ENCODE measurements at regions not wholly inside any gene's neighbourhood (a gene's known extent, or its start where the extent isn't known, plus 50 kb on each side); places are given as distances from the start of the nearest gene placed in this dataset.

DNA sequence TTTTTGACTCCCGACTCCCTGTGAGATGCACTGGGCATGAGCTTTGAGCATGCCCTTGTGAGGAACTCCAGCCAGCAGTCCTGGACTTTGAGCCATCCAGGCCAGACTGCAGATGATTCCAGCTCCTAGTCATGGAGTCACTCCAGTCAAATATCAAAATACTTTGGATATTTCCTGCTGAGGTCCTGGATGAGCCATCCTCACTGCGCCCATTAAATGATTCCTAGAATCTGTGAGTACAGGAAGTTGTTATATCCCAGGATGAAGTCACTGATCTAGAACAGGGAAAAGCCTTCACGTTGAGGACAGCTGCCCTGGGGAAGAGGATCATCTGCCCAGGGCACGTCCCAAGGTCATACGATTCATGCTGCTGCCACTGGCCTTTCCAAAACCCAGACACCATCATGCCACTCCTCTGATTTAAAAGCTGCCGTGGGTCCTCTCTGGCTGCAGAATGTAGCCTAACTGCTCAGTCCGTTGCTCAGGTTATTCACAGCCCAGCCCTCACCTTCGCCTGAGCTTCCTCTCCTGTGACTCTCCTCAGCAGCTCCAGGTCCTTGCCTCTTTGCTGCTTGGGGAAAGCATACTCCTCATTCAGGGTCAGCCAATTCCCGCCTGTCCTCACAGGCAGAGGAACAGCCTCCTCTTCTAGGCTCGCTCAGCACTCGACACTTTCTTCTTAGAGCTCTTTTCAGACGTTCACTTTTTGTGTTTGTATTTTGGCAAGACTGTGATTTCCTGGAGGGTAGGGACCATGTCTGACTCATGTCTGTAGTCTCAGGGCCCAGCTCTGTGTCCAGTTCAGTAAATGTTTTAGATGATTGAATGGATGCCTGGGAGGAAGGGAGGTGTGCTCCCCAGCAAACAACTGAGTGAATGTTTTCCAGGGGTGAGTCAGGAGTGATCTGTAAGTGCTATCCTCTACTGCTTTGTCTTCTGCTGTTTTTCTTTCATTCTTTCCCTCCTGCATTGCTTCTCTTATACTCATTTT, 157.8 kb downstream of the SNX10 start:
- Histone ChIP-seq H3K36me3 (no peaks in the 10 kb centered on the region), H3K27me3 (no peaks in the 10 kb centered on the region), H3K4me1 (no peaks in the 10 kb centered on the region), H3K9me3 (no peaks in the 10 kb centered on the region), H3K27ac (no peak overlapping the region), H3K4me3 (no peak overlapping the region)
- DNase-seq (ENCODE audit: low spot score), result no peak
- TF ChIP-seq, protein P1, sequence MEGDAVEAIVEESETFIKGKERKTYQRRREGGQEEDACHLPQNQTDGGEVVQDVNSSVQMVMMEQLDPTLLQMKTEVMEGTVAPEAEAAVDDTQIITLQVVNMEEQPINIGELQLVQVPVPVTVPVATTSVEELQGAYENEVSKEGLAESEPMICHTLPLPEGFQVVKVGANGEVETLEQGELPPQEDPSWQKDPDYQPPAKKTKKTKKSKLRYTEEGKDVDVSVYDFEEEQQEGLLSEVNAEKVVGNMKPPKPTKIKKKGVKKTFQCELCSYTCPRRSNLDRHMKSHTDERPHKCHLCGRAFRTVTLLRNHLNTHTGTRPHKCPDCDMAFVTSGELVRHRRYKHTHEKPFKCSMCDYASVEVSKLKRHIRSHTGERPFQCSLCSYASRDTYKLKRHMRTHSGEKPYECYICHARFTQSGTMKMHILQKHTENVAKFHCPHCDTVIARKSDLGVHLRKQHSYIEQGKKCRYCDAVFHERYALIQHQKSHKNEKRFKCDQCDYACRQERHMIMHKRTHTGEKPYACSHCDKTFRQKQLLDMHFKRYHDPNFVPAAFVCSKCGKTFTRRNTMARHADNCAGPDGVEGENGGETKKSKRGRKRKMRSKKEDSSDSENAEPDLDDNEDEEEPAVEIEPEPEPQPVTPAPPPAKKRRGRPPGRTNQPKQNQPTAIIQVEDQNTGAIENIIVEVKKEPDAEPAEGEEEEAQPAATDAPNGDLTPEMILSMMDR (IDR thresholded peaks at IDR 0.05), result no peak

DNA sequence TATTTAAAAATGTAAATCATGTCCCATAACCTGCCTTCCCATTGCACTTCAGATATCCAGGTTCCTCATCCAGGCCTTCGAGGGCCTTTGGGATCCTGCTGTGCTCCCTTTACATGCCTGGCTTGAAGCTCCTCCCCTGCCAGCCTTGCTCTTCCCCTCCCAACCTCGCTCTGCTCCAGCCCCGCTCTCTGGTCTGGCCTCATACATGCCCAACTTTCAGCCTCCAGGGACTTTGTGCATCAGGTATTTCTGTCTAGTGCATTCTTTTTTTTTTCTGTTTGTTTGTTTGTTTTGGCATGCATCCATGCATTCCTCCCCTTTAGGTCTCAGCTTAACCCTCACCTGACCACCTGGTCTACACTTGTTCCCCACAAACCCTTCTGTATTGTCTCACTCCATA, 160.3 kb downstream of the SNX10 start:
- Histone ChIP-seq H3K27ac (no peak overlapping the region), H3K4me1 (no peaks in the 10 kb centered on the region), H3K9me3 (no peaks in the 10 kb centered on the region), H3K27me3 (no peaks in the 10 kb centered on the region), H3K36me3 (no peaks in the 10 kb centered on the region), H3K4me3 (no peak overlapping the region)
- DNase-seq (ENCODE audit: low spot score), result no peak
- TF ChIP-seq, protein P1 (IDR thresholded peaks at IDR 0.05), result no peak

DNA sequence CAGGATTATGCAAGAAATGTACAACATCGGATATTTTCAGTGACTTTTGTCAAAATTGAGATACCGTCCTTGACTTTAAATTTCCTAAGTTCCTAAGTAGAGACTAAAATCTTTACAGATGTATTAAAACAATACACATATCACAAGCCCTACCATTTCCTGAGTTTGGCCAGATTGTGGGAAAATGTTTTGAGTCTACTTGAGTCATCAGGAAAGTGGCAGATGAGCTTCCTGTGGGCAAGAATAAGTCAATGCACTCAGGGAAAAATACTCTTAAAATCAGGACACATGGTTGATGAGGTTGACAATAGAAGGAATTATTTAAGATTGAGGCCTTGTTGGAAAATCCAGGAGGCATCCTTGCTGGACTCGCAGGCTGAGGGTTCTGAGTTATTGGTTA, 162.5 kb downstream of the SNX10 start:
- Histone ChIP-seq H3K27ac (no peak overlapping the region), H3K36me3 (no peaks in the 10 kb centered on the region), H3K4me3 (no peak overlapping the region), H3K27me3 (no peaks in the 10 kb centered on the region), H3K4me1 (no peaks in the 10 kb centered on the region), H3K9me3 (no peaks in the 10 kb centered on the region)
- TF ChIP-seq, protein P1 (IDR thresholded peaks at IDR 0.05), result no peak
- DNase-seq (ENCODE audit: low spot score), result no peak

DNA sequence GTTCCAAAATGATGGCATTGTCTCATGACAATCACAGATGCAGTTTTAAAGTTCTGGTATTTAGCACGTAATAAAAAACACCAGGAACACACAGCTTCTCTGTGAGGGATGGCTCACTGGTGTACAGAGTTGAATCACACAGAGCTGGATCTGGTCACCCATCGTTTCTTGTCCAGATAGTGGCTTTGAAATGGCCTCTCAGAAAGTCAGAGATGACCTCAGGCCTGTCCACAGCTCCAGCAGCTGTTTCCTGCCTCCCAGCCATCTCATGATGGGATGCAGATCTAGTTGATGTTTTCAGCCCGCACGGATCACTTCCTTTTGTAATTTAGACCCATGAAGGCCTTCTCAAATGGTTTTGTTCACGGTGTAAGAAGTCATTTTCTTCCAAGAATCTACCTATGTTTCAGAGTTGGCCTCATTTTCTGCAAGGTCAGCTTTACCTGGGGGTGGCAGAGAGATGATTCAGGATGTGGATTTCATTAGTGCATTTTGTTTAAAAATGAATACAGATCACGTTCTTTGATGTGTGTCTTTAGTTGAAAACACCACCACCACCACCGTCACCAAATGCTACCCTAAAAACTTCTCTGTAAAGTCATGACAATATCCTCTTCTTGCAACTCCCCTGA, 166.2 kb downstream of the SNX10 start:
- Histone ChIP-seq H3K4me1 (no peaks in the 10 kb centered on the region), H3K36me3 (no peaks in the 10 kb centered on the region), H3K27ac (no peak overlapping the region), H3K9me3 (no peaks in the 10 kb centered on the region), H3K27me3 (no peaks in the 10 kb centered on the region), H3K4me3 (no peak overlapping the region)
- TF ChIP-seq, protein P1 (IDR thresholded peaks at IDR 0.05), result no peak
- no peak for DNase-seq (ENCODE audit: low spot score)

DNA sequence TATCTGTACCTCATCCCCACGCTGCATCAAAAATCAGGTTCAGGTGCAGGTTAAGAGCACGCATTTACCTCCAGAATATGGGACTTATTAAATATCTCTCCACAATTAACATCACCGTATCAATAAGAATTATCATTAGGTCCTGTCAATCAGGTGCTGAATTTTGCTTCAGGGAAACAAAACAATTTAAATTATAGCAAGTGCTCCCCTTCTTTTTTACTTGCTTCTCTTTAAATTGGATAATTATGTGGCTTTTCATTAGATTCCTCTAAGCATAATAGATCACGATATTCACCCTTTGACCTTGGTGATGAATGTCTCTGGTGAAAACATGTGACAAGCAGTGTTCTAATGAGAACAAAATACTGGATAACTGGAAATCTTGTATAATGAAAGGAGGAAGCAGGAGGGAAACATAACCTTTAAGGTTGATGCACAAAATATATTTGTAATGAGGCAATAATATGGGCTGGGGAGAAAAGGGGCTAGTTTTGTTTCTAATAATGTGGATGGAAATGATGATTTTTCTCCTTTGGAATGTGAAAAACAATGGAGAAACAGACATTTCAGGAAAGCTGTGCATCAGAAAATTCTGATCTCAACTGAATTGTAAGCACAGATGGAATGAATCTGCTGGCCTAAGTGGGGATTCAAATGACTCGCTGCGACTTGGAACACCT, 166.9 kb downstream of the SNX10 start:
- H3K36me3 ChIP-seq, result no peaks in the 10 kb centered on the region
- H3K4me1 ChIP-seq, result no peaks in the 10 kb centered on the region
- H3K27me3 ChIP-seq, result no peaks in the 10 kb centered on the region
- no peak overlapping the region for H3K4me3 ChIP-seq
- TF ChIP-seq, protein P1 (IDR thresholded peaks at IDR 0.05), result no peak
- no peaks in the 10 kb centered on the region for H3K9me3 ChIP-seq
- no peak overlapping the region for H3K27ac ChIP-seq
- no peak for DNase-seq (ENCODE audit: low spot score)

Data from right atrium auricular region (tissue), 2 donors.